ENCODE measurements at regions not wholly inside any gene's neighbourhood (a gene's known extent, or its start where the extent isn't known, plus 50 kb on each side); places are given as distances from the start of the nearest gene placed in this dataset.

DNA sequence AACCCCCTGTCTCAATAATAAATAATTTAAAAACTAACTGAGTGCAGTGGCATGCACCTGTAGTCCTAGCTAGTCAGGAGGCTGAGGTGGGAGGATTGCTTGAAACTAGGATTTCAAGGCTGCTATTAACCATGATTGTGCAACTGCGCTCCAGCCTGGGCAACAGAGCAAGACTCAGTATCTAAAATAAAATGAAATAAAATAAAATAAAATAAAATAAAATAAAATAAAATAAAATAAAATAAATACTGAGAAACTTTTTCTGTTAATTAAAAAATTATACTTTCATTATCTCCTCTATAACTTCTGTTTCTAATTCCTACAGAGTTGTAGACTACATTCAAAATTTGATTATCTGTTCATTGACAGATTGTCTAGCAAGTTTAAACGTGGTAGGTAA, 999.4 kb downstream of the ANKRD7 start:
- TF ChIP-seq POLR2A (IDR thresholded peaks at IDR 0.05), result no peak
- TF ChIP-seq, protein P1, sequence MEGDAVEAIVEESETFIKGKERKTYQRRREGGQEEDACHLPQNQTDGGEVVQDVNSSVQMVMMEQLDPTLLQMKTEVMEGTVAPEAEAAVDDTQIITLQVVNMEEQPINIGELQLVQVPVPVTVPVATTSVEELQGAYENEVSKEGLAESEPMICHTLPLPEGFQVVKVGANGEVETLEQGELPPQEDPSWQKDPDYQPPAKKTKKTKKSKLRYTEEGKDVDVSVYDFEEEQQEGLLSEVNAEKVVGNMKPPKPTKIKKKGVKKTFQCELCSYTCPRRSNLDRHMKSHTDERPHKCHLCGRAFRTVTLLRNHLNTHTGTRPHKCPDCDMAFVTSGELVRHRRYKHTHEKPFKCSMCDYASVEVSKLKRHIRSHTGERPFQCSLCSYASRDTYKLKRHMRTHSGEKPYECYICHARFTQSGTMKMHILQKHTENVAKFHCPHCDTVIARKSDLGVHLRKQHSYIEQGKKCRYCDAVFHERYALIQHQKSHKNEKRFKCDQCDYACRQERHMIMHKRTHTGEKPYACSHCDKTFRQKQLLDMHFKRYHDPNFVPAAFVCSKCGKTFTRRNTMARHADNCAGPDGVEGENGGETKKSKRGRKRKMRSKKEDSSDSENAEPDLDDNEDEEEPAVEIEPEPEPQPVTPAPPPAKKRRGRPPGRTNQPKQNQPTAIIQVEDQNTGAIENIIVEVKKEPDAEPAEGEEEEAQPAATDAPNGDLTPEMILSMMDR (IDR thresholded peaks at IDR 0.05), result no peak
